Spleen (tissue), 11 donors: ENCODE measurements at regions not wholly inside any gene's neighbourhood (a gene's known extent, or its start where the extent isn't known, plus 50 kb on each side); places are given as distances from the start of the nearest gene placed in this dataset.

Source experiments
- DNase-seq: peaks from one replicate; pipeline ENCODE4 v3.0.0-alpha.2; 2020
- H3K27ac ChIP-seq, 8 donors: fragments of 200-600 bp; sonication (generic) in 7 of 8; 1 replicate in 4 of 8; 2 replicates in 4 of 8; pipeline versions ENCODE4 v1.5.0 to v1.8.0; 2016 to 2021; ENCODE audit warnings: inconsistent platforms in 4 of 8, mild to moderate bottlenecking in 4 of 8, moderate library complexity in 1 of 8
- H3K27me3 ChIP-seq, 7 donors: fragments of 200-600 bp; sonication (generic) in 6 of 7; replicated peaks in 1 of 7; 1 replicate in 4 of 7; 2 replicates in 3 of 7; pipeline versions ENCODE4 v1.5.0 to v1.8.0; 2016 to 2021; ENCODE audit warnings: inconsistent platforms in 3 of 7, mild to moderate bottlenecking in 1 of 7
- H3K36me3 ChIP-seq, 6 donors: fragments of 200-600 bp; sonication (generic) in 5 of 6; 1 replicate in 4 of 6; 2 replicates in 2 of 6; pipeline versions ENCODE4 v1.5.0 to v1.8.0; 2016 to 2021; ENCODE audit warnings: inconsistent platforms in 2 of 6
- H3K4me1 ChIP-seq, 6 donors: fragments of 200-600 bp; sonication (generic) in 5 of 6; 1 replicate in 3 of 6; 2 replicates in 3 of 6; pipeline versions ENCODE4 v1.5.0 to v1.8.0; 2016 to 2021; ENCODE audit warnings: inconsistent platforms in 3 of 6
- H3K4me3 ChIP-seq, 8 donors: fragments of 200-600 bp; sonication (generic) in 7 of 8; 1 replicate in 4 of 8; 2 replicates in 4 of 8; pipeline versions ENCODE4 v1.5.0 to v1.8.0; 2016 to 2021; ENCODE audit warnings: inconsistent platforms in 4 of 8, mild to moderate bottlenecking in 4 of 8, moderate library complexity in 2 of 8
- H3K9me3 ChIP-seq, 8 donors: fragments of 200-600 bp; sonication (generic) in 7 of 8; 1 replicate in 4 of 8; 2 replicates in 4 of 8; pipeline versions ENCODE4 v1.5.0 to v1.8.0; 2016 to 2021; ENCODE audit warnings: inconsistent platforms in 4 of 8
- CTCF ChIP-seq, 11 experiments: fragments of 200-600 bp in 7 of 11; fragments of 450-650 bp in 4 of 11; sonication (generic) in 4 of 11; IDR thresholded peaks in 8 of 11; conservative IDR thresholded peaks in 3 of 11; 1 replicate in 7 of 11; 2 replicates in 4 of 11; pipeline versions ENCODE4 v1.4.0 to v1.8.0; 2016 to 2021; ENCODE audit warnings: antibody characterized with exemption in 11 of 11, inconsistent platforms in 4 of 11, mild to moderate bottlenecking in 1 of 11
- POLR2A ChIP-seq, 3 donors: fragments of 450-650 bp; IDR thresholded peaks; one replicate each; pipeline ENCODE4 v1.5.1; 2017; ENCODE audit warnings: antibody characterized with exemption in 3 of 3, mild to moderate bottlenecking in 1 of 3
- POLR2AphosphoS5 ChIP-seq, 3 donors: sonication (generic); formaldehyde crosslinking; IDR thresholded peaks; one replicate each; pipeline ENCODE4 v1.5.1; 2017; ENCODE audit warnings: antibody characterized with exemption in 3 of 3
- WGBS, 5 donors: extraction: QIAGEN DNeasy Blood & Tissue Kit in 3 of 5; methylation state at CpG; one replicate each; pipeline versions ENCODE4 v1.1.5 to v1.1.7; 2013 to 2018; 5-methylcytosine and 5-hydroxymethylcytosine counted together
- intact Hi-C: fragments of 100-400 bp; cut with DNase I; formaldehyde crosslinking; loops from one replicate; pipeline ENCODE4 v1.15.0; 2023; ENCODE audit warnings: low total_unique reads
- donor health status: healthy with polysubstance abuse.
- donor health status: DM: no; HTN: no; CAD: no; lungs with moderate emphysema.
- donor health status: DM: no; HTN: no; CAD: no.
- donor health status: Bipolar disorder and iron deficiency.
- donor health status: healthy.
- donor health status: DM: no; HTN: no; CAD: no.
- donor health status: DM: yes; HTN: yes; CAD: no.

- peaks cover 0 to 6% (median 0%) of the 10 kb centered on the region in 6 donors for H3K4me1 ChIP-seq
- no peaks in the 10 kb centered on the region for H3K27me3 ChIP-seq
- no peaks in the 10 kb centered on the region for H3K9me3 ChIP-seq
- no peak for DNase-seq
- H3K4me3 ChIP-seq: no peak overlapping the region
- TF ChIP-seq CTCF (IDR thresholded peaks at IDR 0.05 in 8 of 11, conservative IDR thresholded peaks at IDR 0.05 in 3 of 11) (no peak), POLR2AphosphoS5 (IDR thresholded peaks at IDR 0.05) (no peak)
- no peaks in the 10 kb centered on the region for H3K36me3 ChIP-seq
- WGBS, 5 donors: 87 to 93% (median 90%) methylated on average over 6 of the region's 6 CpGs
- no peak overlapping the region for H3K27ac ChIP-seq
- intact Hi-C loops: no loop called here
Measured at GRCh38 chr21:38613686-38614085, 115.4 kb upstream of the ERG start.

DNA sequence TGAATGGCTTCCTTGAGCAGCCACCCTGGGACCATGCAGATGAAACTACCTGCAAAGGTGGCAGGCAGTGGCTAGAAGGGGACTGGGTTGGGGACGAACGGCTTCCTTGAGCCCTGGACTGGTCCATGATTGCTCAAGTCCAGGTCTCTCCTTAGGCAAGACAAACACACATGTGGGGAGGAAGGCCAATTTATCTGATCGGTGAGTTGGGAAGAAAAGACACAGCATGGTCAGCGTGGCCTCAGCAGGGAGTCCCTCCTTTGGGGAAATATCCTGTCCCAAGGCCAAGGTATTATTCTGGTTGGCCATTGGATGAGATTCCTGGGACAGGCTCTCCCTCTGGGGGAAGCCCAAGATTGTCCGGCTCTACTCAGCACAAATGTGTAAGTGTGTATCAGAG, 116.3 kb upstream of the ERG start:
- H3K4me1 ChIP-seq: peaks cover 0 to 6% (median 0%) of the 10 kb centered on the region in 6 donors
- no peak for DNase-seq
- no peaks in the 10 kb centered on the region for H3K27me3 ChIP-seq
- WGBS, 5 donors: 86 to 94% (median 89%) methylated on average over 5 of the region's 5 CpGs
- no peak overlapping the region for H3K4me3 ChIP-seq
- H3K36me3 ChIP-seq: no peaks in the 10 kb centered on the region
- H3K9me3 ChIP-seq: no peaks in the 10 kb centered on the region
- intact Hi-C loops: no loop called here
- no peak overlapping the region for H3K27ac ChIP-seq
- no peak for TF ChIP-seq CTCF (IDR thresholded peaks at IDR 0.05 in 8 of 11, conservative IDR thresholded peaks at IDR 0.05 in 3 of 11)
- TF ChIP-seq POLR2A (IDR thresholded peaks at IDR 0.05): no peak
- no peak for TF ChIP-seq POLR2AphosphoS5 (IDR thresholded peaks at IDR 0.05)

DNA sequence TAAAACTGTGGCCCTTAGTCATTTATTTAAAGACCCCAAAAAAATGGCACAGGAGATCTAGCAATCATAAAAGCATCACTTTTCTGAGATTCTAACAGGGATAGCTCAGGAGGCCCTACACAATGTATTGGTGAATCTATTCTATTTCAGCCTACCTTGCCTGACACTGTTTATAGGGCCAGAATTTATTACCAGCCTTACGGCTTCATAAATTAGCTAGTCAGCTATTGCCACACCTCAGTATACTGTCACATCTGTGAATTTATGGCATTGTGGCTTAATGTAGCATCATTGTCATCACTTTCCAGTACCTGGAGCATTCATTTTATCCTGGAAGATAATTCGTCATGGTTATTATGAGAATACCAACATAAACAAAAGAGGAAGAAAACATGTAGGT, 121.2 kb upstream of the ERG start:
- H3K4me1 ChIP-seq: no peaks in the 10 kb centered on the region
- TF ChIP-seq POLR2AphosphoS5 (IDR thresholded peaks at IDR 0.05) (no peak), CTCF (IDR thresholded peaks at IDR 0.05 in 8 of 11, conservative IDR thresholded peaks at IDR 0.05 in 3 of 11) (no peak), POLR2A (IDR thresholded peaks at IDR 0.05) (no peak)
- no peaks in the 10 kb centered on the region for H3K9me3 ChIP-seq
- H3K36me3 ChIP-seq: no peaks in the 10 kb centered on the region
- no peak overlapping the region for H3K4me3 ChIP-seq
- intact Hi-C loops: no loop called here
- 88 to 98% (median 89%) methylated on average over 2 of the region's 2 CpGs for WGBS, 5 donors
- no peak overlapping the region for H3K27ac ChIP-seq
- H3K27me3 ChIP-seq: no peaks in the 10 kb centered on the region
- DNase-seq: no peak

GRCh38 chr21:38619992-38620479, 121.8 kb upstream of the ERG start:
- Histone ChIP-seq H3K4me1 (no peaks in the 10 kb centered on the region), H3K4me3 (no peak overlapping the region), H3K36me3 (no peaks in the 10 kb centered on the region), H3K27me3 (no peaks in the 10 kb centered on the region), H3K27ac (no peak overlapping the region), H3K9me3 (no peaks in the 10 kb centered on the region)
- WGBS, 5 donors: 59 to 76% (median 68%) methylated on average over 8 to 9 of the region's 9 CpGs
- TF ChIP-seq POLR2A (IDR thresholded peaks at IDR 0.05) (no peak), CTCF (IDR thresholded peaks at IDR 0.05 in 8 of 11, conservative IDR thresholded peaks at IDR 0.05 in 3 of 11) (no peak), POLR2AphosphoS5 (IDR thresholded peaks at IDR 0.05) (no peak)
- intact Hi-C loops: no loop called here
- no peak for DNase-seq
